MM.1S (cell line): ENCODE measurements at regions not wholly inside any gene's neighbourhood (a gene's known extent, or its start where the extent isn't known, plus 50 kb on each side); places are given as distances from the start of the nearest gene placed in this dataset.

Experiments used
- DNase-seq: peaks from one replicate; pipeline ENCODE4 v3.0.0-alpha.2; 2015
- H2AFZ ChIP-seq: fragments of 300-600 bp; sonication (generic); 2 replicates; pipeline ENCODE4 v1.6.0; 2016; ENCODE audit warnings: antibody characterized with exemption, low read length
- H3F3A ChIP-seq: fragments of 300-600 bp; sonication (generic); 2 replicates; pipeline ENCODE4 v1.6.1; 2016; ENCODE audit warnings: mild to moderate bottlenecking, antibody characterized with exemption, low read length, moderate library complexity, mixed read lengths; ENCODE audit not compliant: insufficient read depth
- H3K27ac ChIP-seq: fragments of 300-600 bp; sonication (generic); 2 replicates; pipeline ENCODE4 v1.5.1; 2016; ENCODE audit warnings: mild to moderate bottlenecking, low read length
- H3K27me3 ChIP-seq: fragments of 300-600 bp; sonication (generic); replicated peaks from 2 replicates; pipeline ENCODE4 v1.6.0; 2016; ENCODE audit warnings: low read length; ENCODE audit not compliant: insufficient read depth
- H3K36me3 ChIP-seq: fragments of 300-600 bp; sonication (generic); replicated peaks from 2 replicates; pipeline ENCODE4 v1.6.1; 2016; ENCODE audit warnings: mild to moderate bottlenecking, low read length, mixed read lengths; ENCODE audit not compliant: insufficient read depth
- H3K4me1 ChIP-seq: fragments of 300-600 bp; sonication (generic); 2 replicates; pipeline ENCODE4 v1.6.1; 2016; ENCODE audit warnings: low read length, mixed read lengths
- H3K4me2 ChIP-seq: fragments of 300-600 bp; sonication (generic); 2 replicates; pipeline ENCODE4 v1.6.0; 2016; ENCODE audit warnings: low read depth, low read length
- H3K4me3 ChIP-seq: fragments of 300-600 bp; sonication (generic); 2 replicates; pipeline ENCODE4 v1.5.1; 2016; ENCODE audit warnings: low read length, mixed read lengths
- H3K79me2 ChIP-seq: fragments of 300-600 bp; sonication (generic); 2 replicates; pipeline ENCODE4 v1.6.1; 2016; ENCODE audit warnings: mixed run types, low read length, mixed read lengths
- H3K9ac ChIP-seq: fragments of 300-600 bp; sonication (generic); 2 replicates; pipeline ENCODE4 v1.6.1; 2016; ENCODE audit warnings: low read length, mixed read lengths
- H3K9me2 ChIP-seq: fragments of 300-600 bp; sonication (generic); replicated peaks from 2 replicates; pipeline ENCODE4 v1.6.1; 2016; ENCODE audit warnings: mild to moderate bottlenecking, low read length, mixed read lengths; ENCODE audit not compliant: insufficient read depth
- H3K9me3 ChIP-seq: fragments of 300-600 bp; sonication (generic); replicated peaks from 2 replicates; pipeline ENCODE4 v1.6.1; 2016; ENCODE audit warnings: mild to moderate bottlenecking, low read length, mixed read lengths; ENCODE audit not compliant: insufficient read depth
- H4K20me1 ChIP-seq: fragments of 300-600 bp; sonication (generic); 2 replicates; pipeline ENCODE4 v1.6.1; 2016; ENCODE audit warnings: mild to moderate bottlenecking, low read length, moderate library complexity, mixed read lengths; ENCODE audit not compliant: insufficient read depth
- EZH2 ChIP-seq: fragments of 300-600 bp; sonication (generic); optimal IDR thresholded peaks from 2 replicates; pipeline ENCODE3; 2017; ENCODE audit warnings: low read depth, mild to moderate bottlenecking, antibody characterized with exemption, low read length, mixed read lengths
- EZH2phosphoT487 ChIP-seq: fragments of 300-600 bp; sonication (generic); IDR thresholded peaks from 2 replicates; pipeline ENCODE4 v1.6.1; 2018; ENCODE audit warnings: antibody characterized with exemption, low read length
- TF ChIP-seq, protein P1 (sequence below): fragments of 300-600 bp; sonication (generic); IDR thresholded peaks from 2 replicates; pipeline ENCODE4 v1.5.1; 2016; ENCODE audit warnings: antibody characterized with exemption, low read length, mixed read lengths

DNA sequence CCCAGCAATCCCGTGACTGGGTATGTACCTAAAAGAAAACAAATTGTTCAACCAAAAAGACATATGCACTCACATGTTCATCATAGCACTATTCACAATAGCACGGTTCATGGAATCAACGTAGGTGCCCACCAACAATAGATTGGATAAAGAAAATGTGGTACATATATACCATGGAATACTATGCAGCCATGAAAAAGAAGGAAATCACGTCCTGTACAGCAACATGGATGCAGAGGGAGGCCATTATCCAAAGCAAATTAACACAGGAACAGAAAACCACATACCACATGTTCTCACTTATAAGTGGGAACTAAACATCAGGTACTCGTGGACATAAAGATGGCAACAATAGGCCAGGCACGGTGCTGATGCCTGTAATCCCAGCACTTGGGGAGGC is 207.9 kb upstream of the TNP1 start:
- Histone ChIP-seq H3K4me1 (no peaks in the 10 kb centered on the region), H3K27ac (no peak overlapping the region), H4K20me1 (no peaks in the 10 kb centered on the region), H3K4me2 (no peak overlapping the region), H3K9me2 (no peaks in the 10 kb centered on the region), H3F3A (no peaks in the 10 kb centered on the region), H3K4me3 (no peak overlapping the region), H2AFZ (no peak overlapping the region), H3K27me3 (no peaks in the 10 kb centered on the region), H3K9me3 (no peaks in the 10 kb centered on the region), H3K79me2 (no peaks in the 10 kb centered on the region), H3K36me3 (no peaks in the 10 kb centered on the region), H3K9ac (no peak overlapping the region)
- TF ChIP-seq EZH2: no peak
- TF ChIP-seq EZH2phosphoT487: no peak
- TF ChIP-seq, protein P1, sequence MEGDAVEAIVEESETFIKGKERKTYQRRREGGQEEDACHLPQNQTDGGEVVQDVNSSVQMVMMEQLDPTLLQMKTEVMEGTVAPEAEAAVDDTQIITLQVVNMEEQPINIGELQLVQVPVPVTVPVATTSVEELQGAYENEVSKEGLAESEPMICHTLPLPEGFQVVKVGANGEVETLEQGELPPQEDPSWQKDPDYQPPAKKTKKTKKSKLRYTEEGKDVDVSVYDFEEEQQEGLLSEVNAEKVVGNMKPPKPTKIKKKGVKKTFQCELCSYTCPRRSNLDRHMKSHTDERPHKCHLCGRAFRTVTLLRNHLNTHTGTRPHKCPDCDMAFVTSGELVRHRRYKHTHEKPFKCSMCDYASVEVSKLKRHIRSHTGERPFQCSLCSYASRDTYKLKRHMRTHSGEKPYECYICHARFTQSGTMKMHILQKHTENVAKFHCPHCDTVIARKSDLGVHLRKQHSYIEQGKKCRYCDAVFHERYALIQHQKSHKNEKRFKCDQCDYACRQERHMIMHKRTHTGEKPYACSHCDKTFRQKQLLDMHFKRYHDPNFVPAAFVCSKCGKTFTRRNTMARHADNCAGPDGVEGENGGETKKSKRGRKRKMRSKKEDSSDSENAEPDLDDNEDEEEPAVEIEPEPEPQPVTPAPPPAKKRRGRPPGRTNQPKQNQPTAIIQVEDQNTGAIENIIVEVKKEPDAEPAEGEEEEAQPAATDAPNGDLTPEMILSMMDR: no peak
- no peak for DNase-seq

DNA sequence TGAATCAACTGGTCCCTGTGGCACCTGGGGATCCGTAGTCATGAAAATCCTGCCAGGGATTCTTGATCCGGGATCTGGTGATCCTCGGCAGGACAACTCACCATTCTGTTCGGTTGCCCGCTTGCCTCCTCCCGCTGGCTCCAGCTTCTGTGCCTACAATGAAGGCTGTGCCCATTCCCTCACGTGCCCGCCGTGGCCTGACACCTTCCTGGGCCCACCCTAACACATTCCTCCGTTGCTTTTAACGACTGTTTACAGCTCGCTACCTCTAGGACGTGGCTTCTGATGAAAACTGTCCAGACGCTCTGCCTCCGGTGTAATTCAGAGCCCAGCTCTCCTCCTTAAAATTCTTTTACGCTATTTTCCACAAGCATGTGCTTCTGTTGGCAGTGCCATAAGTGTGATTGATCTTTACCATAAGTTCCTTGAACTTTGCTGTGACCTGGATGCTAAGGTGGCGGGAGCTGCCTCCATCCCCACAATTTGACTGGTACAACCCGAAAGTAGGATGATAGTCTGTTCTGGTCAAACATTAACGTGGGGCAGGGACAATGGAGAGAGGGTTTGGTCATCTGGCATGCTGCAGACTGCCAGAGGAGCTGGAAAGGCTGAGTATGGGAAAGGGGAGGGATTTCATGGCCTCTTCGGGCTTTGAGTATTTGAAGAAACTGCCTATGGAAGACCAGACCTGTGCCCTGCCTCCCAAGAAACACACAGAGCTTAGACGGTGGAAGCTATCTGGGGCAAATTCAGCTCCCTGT is 206.8 kb upstream of the TNP1 start:
- Histone ChIP-seq H3K27ac (no peak overlapping the region), H3K9me3 (no peaks in the 10 kb centered on the region), H3K4me2 (no peak overlapping the region), H3K9me2 (no peaks in the 10 kb centered on the region), H3K27me3 (no peaks in the 10 kb centered on the region), H3K4me3 (no peak overlapping the region), H3F3A (no peaks in the 10 kb centered on the region), H3K4me1 (no peaks in the 10 kb centered on the region), H3K9ac (no peak overlapping the region), H2AFZ (no peak overlapping the region), H4K20me1 (no peaks in the 10 kb centered on the region), H3K79me2 (no peaks in the 10 kb centered on the region), H3K36me3 (no peaks in the 10 kb centered on the region)
- TF ChIP-seq, protein P1: no peak
- TF ChIP-seq EZH2 (no peak), EZH2phosphoT487 (no peak)
- DNase-seq: no peak

DNA sequence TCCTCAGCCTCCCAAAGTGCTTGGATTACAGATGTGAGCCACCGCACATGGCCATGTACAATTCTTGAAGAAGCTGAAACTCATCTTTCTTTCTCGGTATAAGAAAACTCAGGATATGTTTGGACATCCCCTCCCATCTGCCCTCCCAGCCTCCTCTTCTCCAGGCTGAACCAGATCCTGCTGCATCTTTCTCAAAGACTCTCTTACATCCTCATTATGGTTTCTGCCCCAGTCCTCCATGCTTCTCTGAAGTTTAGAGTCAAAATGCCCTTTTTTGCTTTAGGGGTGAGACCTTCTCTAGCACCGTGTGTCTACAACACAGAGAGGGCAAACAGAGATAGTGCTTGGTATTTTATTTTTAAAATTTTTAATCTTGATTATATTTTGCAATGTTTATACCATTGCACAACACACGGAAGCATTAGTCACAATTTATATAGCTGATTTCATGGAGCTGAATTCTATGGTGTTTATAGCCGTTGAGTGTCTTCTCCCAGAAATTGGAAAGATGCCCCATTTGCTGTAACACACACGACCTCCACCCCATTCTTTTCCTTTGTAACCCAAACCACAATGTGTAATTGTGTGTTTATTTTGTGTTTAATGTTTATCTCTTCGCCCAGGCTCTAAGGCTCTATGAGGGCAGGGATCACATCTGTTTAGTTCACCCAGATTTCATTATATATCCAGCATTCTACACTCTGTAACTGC is 206.0 kb upstream of the TNP1 start:
- Histone ChIP-seq H3K36me3 (no peaks in the 10 kb centered on the region), H3K27ac (no peak overlapping the region), H3K4me1 (no peaks in the 10 kb centered on the region), H3K27me3 (no peaks in the 10 kb centered on the region), H4K20me1 (no peaks in the 10 kb centered on the region), H3K4me3 (no peak overlapping the region), H3F3A (no peaks in the 10 kb centered on the region), H2AFZ (no peak overlapping the region), H3K9me2 (no peaks in the 10 kb centered on the region), H3K79me2 (no peaks in the 10 kb centered on the region), H3K4me2 (no peak overlapping the region), H3K9ac (no peak overlapping the region), H3K9me3 (no peaks in the 10 kb centered on the region)
- no peak for DNase-seq
- TF ChIP-seq EZH2phosphoT487 (no peak), EZH2 (no peak)
- TF ChIP-seq, protein P1: no peak
